PC-3 (cell line): ENCODE measurements at regions not wholly inside any gene's neighbourhood (a gene's known extent, or its start where the extent isn't known, plus 50 kb on each side); places are given as distances from the start of the nearest gene placed in this dataset.

Source experiments
- EZH2phosphoT487 ChIP-seq: fragments of 300-600 bp; sonication (generic); IDR thresholded peaks from 2 replicates; pipeline ENCODE4 v1.6.1; 2018; ENCODE audit warnings: mild to moderate bottlenecking, antibody characterized with exemption, low read length, borderline replicate concordance
- TF ChIP-seq, protein P1 (sequence below): fragments of 300-600 bp; sonication (generic); conservative IDR thresholded peaks from 2 replicates; pipeline ENCODE4 v1.5.1; 2017; ENCODE audit warnings: antibody characterized with exemption, low read depth, mild to moderate bottlenecking, low read length

DNA sequence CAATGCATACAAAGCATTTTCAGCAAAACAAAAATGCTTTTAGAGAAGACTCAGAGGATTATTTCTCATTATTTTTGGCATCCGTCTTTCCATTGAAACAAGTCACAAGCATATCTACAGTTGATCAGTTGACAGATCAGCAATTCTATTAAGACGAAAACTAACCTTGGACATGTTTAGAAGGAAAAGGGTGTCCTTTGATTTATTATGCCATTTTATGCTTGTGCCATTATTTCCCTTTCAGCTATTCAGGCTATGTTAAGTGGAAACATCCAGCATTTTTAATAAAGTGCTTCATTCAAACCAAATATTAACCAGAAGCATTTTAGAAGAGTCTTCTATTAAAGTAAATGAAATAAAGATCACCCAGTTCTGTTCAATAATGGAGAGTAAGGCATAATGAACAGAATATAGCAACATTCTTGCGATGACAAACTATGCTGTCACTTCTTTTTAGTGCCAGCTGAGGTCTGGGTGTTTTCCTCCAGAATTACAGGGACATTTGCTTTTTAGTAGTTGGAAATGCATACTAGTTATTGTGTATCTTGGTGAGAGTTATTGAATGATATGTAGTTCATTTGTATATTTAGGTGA is 481.4 kb downstream of the PLA2G4A start:
- TF ChIP-seq, protein P1, sequence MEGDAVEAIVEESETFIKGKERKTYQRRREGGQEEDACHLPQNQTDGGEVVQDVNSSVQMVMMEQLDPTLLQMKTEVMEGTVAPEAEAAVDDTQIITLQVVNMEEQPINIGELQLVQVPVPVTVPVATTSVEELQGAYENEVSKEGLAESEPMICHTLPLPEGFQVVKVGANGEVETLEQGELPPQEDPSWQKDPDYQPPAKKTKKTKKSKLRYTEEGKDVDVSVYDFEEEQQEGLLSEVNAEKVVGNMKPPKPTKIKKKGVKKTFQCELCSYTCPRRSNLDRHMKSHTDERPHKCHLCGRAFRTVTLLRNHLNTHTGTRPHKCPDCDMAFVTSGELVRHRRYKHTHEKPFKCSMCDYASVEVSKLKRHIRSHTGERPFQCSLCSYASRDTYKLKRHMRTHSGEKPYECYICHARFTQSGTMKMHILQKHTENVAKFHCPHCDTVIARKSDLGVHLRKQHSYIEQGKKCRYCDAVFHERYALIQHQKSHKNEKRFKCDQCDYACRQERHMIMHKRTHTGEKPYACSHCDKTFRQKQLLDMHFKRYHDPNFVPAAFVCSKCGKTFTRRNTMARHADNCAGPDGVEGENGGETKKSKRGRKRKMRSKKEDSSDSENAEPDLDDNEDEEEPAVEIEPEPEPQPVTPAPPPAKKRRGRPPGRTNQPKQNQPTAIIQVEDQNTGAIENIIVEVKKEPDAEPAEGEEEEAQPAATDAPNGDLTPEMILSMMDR: no peak
- no peak for TF ChIP-seq EZH2phosphoT487
